ENCODE measurements at regions not wholly inside any gene's neighbourhood (a gene's known extent, or its start where the extent isn't known, plus 50 kb on each side); places are given as distances from the start of the nearest gene placed in this dataset.

DNA sequence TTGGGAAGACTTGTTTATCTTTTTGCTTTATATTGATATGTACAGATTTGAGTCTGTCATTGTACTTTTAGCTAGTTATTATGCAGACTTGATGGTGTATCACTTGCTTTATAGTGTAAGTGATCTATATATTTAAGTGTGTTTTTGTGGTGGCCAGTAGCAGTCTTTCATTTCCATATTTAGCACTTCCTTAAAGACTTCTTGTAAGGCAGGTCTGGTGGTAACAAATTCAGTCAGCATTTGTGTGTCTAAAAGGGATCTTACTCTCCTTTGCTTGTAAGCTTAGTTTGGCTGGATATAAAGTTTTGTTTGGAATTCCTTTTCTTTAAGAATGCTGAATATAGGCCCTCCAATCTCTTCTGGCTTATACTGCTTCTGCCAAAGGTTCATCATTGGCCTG, 322.5 kb upstream of the EPHA6 start:
- Histone ChIP-seq H3K36me3 (ENCODE audit: control insufficient read depth in 2 of 2, extremely low read depth in 1 of 2, insufficient read depth in 2 of 2, low read length in 2 of 2) (no peaks in the 10 kb centered on the region), H4K20me1 (replicated peaks; ENCODE audit: control insufficient read depth, extremely low read depth, insufficient read depth, low read length) (no peaks in the 10 kb centered on the region), H3K9me1 (replicated peaks; ENCODE audit: control insufficient read depth, extremely low read depth, insufficient read depth, low read length) (no peaks in the 10 kb centered on the region), H3K4me3 (replicated peaks in 1 of 3; ENCODE audit: insufficient read depth in 1 of 3, low read depth in 1 of 3, low read length in 3 of 3) (no peak overlapping the region), H3K4me1 (ENCODE audit: control insufficient read depth, extremely low read depth, insufficient read depth, low read length) (no peaks in the 10 kb centered on the region), H3K9me3 (replicated peaks; ENCODE audit: control insufficient read depth, insufficient read depth, low read length) (no peaks in the 10 kb centered on the region), H2AFZ (ENCODE audit: low read depth, low read length) (no peak overlapping the region), H3K27ac (ENCODE audit: insufficient read depth, low read depth, low read length) (no peak overlapping the region), H3K4me2 (ENCODE audit: insufficient read depth, low read length) (no peak overlapping the region), H3K9ac (replicated peaks; ENCODE audit: extremely low read depth, insufficient read depth, low read length) (no peak overlapping the region), H3K79me2 (ENCODE audit: control insufficient read depth, insufficient read depth, low read length) (no peaks in the 10 kb centered on the region), H3K27me3 (ENCODE audit: control insufficient read depth in 2 of 2, insufficient read depth in 2 of 2, low read length in 2 of 2) (no peaks in the 10 kb centered on the region)
- dilution Hi-C loops (cut with MboI; ENCODE audit: extremely low pct_ligation_motif_present, low sequenced_read_pairs) = no loop called here
- intact Hi-C loops (cut with micrococcal nuclease) = no loop called here
- FAIRE-seq = no peak
- no TSS peak for BruUV-seq (replicated peaks)
- ChIA-PET POLR2A (no interaction called here), CTCF (no interaction called here)
- TF ChIP-seq JUN (IDR thresholded peaks at IDR 0.05; ENCODE audit: borderline replicate concordance, insufficient read depth, insufficient read length, low read depth) = no peak
- no peak for TF ChIP-seq MYC (IDR thresholded peaks at IDR 0.05; ENCODE audit: low read depth, low read length)
- no peak for TF ChIP-seq POLR2A (IDR thresholded peaks at IDR 0.05; ENCODE audit: low read depth, low read length)
- TF ChIP-seq, protein P1, sequence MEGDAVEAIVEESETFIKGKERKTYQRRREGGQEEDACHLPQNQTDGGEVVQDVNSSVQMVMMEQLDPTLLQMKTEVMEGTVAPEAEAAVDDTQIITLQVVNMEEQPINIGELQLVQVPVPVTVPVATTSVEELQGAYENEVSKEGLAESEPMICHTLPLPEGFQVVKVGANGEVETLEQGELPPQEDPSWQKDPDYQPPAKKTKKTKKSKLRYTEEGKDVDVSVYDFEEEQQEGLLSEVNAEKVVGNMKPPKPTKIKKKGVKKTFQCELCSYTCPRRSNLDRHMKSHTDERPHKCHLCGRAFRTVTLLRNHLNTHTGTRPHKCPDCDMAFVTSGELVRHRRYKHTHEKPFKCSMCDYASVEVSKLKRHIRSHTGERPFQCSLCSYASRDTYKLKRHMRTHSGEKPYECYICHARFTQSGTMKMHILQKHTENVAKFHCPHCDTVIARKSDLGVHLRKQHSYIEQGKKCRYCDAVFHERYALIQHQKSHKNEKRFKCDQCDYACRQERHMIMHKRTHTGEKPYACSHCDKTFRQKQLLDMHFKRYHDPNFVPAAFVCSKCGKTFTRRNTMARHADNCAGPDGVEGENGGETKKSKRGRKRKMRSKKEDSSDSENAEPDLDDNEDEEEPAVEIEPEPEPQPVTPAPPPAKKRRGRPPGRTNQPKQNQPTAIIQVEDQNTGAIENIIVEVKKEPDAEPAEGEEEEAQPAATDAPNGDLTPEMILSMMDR (IDR thresholded peaks at IDR 0.05; ENCODE audit: extremely low read depth in 1 of 2, insufficient read depth in 1 of 2, low read depth in 1 of 2, low read length in 2 of 2) = no peak
- no peak for TF ChIP-seq FOS (IDR thresholded peaks at IDR 0.05; ENCODE audit: borderline replicate concordance, insufficient read depth, low read length)
- no peak for TF ChIP-seq MAX (IDR thresholded peaks at IDR 0.05; ENCODE audit: insufficient read depth, insufficient read length)
- no peak for TF ChIP-seq EZH2 (IDR thresholded peaks at IDR 0.05; ENCODE audit: borderline replicate concordance, low read depth, low read length, severe bottlenecking)
- TF ChIP-seq POLR2AphosphoS5 (IDR thresholded peaks at IDR 0.05; ENCODE audit: insufficient read depth, low read depth, low read length) = no peak
- no peak for TF ChIP-seq GATA2 (IDR thresholded peaks at IDR 0.05; ENCODE audit: insufficient read depth, insufficient read length, low read depth, low read length)
- DNase-seq (ENCODE audit: low read depth, low spot score) = no peak

Measured in endothelial cell of umbilical vein (primary cell).